ENCODE measurements at regions not wholly inside any gene's neighbourhood (a gene's known extent, or its start where the extent isn't known, plus 50 kb on each side); places are given as distances from the start of the nearest gene placed in this dataset.

DNA sequence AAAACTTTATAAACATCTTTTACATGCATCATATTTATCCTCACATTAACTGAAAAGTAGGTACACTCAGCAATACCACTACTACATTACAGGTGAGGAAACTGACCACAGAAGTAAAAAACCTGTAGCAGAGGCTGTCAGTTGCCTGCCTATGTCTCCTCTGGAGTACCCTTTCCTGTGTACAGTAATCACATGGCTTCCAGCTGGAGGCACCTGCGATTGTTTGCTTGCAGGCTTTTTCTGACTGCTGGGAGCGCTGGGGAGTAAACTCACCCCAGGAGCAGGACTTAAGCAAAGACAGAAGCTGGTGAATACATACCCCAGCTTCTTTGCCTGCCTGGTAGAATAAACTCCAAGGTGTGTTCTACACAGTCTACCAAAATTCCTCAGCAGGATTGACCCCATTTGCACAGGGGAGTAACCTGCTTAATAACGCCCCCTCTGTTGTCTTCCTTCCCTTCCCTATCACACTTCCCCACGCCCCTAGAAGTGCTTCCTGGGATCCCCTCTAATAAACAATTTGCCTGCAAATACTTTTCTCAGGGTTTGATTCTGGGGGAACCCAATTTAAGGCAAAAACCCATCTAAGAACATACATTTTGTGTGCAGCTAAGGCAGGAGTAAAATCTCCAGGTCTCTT lies 138.9 kb downstream of the PTH2R start:
- no peak for DNase-seq (ENCODE audit: low spot score)

DNA sequence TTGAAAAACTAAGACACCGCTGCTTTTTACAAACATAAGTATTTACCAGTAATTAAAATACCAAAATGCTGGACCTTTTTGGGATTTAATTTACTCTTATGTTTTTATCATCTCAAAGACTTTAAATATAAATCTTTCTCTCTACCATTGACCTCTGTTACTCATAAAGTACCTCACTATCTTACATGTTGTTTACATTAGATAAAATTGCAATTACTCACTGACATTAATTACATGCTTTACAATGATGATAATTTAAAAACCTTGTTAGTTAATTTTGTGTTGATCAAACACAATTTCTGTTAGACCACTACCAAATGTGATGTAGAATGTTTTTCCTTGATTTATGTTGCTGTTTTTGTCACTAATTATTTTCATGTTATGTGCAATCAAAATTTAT lies 139.5 kb downstream of the PTH2R start:
- DNase-seq (ENCODE audit: low spot score), result no peak

DNA sequence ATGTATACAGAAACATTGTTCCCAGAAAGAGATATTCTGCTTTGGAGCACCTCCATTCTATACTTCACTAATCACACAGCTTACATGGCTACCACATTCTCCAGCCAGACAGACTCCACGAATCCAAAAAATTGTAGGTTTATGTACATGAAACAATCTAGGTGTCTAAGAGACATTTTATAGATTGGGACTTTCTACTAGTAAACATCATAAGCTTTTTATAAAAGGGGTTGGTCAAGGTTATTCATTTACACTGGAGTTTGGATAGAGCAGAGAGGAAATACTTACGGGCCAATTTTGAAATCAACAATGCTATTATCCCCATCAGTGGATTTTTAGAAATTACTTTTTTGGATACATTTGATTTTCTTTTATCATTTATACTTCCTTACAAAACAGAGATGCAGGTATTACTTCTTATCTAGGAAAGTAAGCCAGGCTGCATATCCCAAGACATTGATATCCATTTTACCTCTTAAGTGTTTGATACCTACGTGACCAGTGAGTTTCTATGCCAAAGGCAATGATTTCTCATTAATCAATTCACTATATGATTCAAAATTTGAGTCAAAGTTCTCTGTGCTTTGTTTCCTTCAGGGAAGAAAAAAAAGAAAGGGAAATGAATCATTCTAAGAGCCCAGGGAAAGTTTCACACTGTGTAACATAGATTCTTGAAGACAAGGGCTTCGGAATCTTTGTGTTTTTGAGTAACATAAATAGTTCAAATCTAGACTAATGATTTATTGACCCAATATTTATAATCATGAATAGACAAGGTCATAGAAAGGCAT lies 140.5 kb downstream of the PTH2R start:
- no peak for DNase-seq (ENCODE audit: low spot score)

DNA sequence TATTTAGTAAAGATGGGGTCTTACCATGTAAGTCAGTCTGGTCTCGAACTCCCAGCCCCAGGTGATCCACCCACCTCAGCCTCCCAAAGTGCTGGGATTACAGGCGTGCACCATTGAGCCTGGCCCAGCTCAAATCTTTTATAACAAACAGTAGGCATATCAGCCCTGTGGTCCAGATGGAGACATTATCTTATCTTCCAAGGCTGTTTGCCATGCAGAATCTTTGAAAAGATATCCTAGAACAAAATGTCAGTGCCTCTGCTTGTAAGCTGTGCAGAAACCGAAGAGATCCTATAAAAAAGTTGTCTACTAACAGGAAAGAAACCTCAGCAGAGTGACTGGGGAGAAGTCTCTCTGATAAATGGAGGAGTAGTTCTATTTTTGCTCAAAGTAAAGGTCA lies 142.1 kb downstream of the PTH2R start:
- DNase-seq (ENCODE audit: low spot score), result no peak

DNA sequence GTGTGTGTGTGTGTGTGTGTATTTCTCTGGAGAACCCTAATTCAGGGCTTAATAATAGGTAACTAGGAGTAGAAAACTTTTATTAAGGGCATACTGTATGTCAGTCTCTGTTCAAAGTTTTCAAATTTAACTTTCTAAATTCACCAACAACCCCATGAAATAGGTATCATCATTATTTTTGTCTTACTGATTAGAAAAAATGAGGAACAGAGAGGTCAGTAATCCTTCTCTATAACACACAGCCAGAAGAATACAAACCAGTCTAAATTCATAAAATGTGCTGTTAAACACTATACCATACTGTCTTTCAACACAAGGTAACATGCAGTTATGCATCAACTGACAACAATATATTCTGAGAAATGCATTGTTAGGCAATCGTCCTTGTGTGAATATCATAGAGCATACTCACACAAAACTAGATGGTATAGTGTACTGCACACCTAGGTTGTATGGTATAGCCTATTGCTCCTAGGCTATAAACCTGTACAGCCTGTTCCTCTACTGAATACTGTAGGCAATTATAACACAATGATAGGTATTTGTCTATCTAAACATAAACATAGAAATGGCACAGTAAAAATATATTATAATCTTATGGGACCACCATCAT lies 143.1 kb downstream of the PTH2R start:
- DNase-seq (ENCODE audit: low spot score), result no peak

DNA sequence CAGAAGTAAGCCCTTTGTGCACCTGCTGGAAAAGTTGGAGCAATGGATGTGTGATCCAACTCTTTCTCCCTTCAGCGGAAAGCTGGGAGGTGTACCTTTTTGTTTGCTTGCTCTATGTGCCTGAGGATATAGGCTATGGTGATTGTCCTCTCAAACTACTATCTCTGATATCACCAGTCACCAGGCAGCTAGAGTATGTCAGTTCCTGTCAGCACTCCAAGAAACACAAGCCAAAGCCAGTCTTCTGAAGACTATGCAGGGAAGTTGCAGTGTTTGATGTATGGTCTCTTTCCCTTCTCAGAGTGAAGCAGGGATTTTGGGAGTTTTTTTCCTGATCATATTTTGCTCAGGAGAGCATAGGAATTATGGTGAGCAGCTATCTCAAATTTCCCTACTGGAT lies 146.4 kb downstream of the PTH2R start:
- DNase-seq (ENCODE audit: low spot score), result no peak

DNA sequence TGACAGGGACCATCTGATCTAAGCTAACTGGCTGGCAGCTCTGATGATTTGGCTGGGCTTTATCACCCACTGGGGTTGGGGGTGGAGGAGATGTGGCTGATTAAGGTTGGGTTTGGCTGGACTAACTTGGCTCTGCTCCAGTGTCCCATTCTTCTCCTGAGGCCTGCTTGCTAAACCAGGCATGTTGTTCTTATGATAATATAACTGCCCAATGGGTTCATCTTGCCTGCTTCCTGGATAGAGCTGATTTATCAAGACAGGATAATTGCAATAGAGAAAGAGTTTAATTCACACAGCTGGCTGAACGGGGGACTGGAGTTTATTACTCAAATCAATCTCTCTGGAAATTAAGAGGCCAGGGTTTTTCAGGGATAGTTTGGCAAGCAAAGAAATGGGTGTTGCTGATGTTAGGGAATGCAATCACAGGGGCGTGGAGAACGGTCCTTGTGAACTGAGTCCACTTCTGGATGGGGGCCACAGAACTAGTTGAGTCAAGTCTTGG lies 150.4 kb downstream of the PTH2R start:
- DNase-seq (ENCODE audit: low spot score), result no peak

DNA sequence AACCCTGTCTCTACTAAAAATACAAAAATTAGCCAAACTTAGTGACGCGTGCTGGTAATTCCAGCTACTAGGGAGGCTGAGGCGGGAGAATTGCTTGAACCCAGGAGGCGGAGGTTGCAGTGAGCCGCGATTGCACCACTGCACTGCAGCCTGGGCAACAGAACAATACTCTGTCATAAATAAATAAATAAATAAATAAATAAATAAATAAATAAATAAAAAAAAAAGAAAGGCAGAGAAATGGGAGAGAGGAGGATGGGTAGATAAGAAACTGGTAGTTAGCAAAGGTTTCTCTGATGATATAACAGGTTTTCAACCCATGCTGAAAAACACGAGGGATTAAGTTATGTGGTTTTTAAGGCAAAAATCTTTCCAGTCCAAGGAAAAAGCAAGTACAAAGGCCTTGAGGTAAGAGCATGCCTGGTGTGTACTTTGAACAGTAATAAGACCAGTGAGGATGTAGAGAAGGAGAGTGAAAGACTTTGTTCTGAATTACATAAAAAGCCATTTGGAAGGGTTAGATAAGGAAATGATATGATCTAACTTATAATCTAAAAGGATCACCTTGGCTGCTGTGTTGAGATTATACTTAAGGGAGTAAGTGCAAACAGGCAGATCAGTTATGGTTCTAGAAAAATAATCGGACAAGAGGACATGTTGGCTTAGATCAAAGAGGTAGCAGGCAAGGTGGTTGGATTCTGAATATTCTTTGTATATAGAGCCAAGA lies 159.3 kb downstream of the PTH2R start:
- DNase-seq (ENCODE audit: low spot score), result no peak

DNA sequence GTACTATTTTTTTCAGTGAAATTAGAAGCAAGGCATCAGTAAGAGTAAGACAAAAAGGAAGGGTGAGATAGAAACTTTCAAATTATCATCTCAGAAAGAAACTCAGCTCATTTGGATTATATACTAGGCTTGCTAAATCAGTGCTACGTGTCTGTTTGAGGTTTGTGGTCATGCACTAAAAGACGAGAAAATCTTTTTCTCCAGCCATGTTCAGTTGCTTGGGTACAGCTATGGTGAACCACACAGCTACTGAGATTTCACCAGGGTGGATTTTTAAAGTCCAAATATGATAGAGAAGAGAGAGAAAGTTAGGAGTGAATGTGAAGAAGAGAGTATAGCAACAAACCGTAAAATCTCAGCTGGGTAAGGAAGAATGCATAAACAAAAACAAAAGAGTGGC lies 161.6 kb downstream of the PTH2R start:
- DNase-seq (ENCODE audit: low spot score), result no peak

DNA sequence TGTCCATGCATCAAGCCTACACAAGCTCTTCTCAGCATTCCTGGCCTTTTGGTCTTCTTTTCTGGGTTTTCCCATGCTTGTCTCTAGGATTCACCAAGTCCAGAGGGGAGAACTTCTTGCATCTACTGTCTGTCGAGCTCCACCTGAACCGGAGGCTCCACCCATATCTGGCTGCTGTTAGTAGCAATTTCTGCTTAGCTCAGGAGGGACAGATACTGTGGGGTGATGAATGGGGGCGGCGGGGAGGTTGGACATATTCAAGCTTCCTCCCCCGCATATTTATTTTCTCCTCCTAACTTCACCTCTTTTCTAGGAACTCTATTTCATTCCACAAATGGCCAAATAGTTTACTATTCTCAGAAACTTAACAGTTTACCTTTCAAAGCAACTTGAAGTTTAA lies 163.5 kb downstream of the PTH2R start:
- DNase-seq (ENCODE audit: low spot score), result no peak

DNA sequence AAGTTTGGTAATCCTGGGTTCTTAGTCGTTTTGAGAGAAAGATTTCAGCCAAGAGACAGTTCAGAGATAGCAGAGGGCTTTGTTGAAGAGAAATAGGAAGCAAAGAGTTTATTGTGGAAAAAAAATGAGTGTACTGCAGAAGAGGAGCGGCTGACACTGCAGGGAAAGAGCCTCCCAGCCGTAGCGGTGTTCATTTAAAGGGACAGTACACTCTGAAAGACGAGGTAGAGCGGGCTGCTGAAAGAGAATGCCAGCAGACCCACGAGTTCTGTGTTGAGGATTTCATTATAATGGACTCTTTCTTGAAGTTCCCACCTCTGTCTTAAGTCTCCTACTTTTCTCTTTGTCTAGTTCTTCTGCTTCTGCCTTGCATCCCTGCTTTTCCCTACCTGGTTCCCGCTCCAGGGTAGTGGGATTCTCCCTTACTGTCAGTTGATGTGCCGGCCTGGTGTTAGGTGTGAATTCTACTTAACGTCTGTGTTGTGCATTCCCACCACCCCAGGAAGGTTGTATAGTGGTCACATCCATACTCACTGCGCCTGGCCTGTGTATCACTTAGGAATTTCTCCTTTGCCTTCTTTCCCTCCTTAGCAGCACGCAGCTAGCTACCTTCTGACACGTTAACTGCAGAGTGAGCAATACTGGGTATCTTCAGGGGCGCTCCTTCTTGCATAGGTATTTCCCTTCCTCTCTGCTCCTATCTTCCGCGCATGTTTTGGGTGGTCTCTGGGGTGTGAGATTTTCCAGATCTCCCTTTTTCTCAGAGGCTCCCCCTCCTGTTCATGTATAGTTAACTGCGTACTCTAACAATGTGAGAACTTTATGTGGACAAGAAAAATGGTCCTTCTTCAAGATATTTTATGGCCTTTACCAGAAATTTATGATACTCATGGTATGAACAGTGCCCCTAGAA lies 164.5 kb downstream of the PTH2R start:
- DNase-seq (ENCODE audit: low spot score), result no peak

DNA sequence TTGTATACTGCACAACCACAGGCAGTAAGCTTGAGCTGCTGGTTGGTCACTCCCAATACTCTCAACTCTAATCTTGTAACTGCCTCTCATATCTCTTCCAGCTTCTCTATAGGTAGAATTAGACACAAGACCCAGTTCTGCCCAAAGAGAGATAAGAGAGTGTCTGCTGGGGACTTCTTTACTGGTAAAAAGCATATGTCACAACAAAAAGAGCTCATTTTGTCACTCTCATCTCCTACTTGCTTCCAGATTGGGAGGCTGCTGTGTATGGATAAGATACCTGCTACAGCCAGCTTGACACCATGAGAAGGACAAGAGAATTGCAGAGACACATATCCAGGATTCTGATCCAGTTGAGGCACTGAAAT lies 165.2 kb downstream of the PTH2R start:
- DNase-seq (ENCODE audit: low spot score), result no peak

DNA sequence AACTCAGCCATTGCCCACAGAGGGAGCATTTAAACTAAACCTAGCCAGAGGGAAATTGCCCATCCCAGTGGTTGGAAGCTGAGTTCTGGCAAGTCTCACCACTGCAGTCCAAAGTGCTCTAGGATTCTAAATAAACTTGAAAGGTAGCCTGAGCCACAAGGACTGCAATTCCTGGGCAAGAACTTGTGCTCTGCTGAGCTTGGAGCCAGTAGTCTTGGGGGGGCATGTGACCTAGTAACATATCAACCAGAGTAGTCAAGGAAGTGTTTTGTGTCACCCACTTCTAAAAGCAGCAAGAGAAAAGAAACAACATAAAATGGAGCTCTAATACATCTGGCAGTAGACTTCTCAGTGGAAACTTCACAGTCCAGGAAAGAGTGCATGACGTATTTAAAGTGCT lies 167.0 kb downstream of the PTH2R start:
- no peak for DNase-seq (ENCODE audit: low spot score)

DNA sequence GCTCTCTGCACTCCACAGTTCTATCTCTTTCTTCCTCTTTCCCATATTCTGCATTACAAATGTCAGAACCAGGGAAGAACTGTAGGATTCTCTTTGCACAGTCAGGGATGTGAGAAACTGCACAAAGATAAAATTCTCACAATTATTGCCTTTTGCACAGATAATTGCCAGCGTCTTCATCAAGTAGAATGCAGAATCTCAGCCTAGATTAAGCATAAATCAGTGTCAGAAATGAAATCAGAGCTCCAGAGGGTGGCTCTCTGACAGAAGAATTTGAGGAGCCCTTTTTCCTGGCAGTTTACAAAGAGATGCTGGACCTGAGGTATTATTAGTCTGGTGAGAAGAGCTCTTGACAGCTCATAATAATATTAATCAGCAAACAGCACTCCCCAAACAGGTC lies 173.1 kb downstream of the PTH2R start:
- no peak for DNase-seq (ENCODE audit: low spot score)

DNA sequence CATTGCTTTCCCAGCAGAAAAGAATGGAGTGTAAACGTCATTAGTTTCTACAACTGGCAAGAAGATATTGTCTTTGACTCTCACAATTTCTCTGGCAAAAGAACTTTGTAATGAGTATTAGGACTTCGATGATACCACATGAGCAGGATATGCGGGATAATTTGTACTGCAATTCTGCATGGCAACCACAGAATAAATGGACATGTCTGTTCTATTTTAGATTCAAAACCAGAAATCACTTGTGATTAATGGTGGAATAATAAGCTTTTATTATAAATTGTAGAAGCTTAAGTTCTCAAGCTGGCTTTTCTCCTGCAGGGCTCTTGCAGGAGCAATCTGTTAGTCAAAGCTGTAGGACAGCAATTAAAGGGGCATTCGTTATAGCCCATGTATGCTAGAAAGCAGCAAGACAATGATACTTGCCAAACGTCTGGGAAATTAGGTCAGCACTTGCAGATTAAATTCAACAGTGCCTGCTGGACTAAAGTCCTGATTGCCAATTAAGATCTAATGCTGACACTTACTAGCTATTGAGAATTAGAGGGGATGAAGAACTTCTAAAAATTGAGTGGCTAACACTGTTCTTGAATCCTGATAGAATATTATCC lies 177.9 kb downstream of the PTH2R start:
- no peak for DNase-seq (ENCODE audit: low spot score)

DNA sequence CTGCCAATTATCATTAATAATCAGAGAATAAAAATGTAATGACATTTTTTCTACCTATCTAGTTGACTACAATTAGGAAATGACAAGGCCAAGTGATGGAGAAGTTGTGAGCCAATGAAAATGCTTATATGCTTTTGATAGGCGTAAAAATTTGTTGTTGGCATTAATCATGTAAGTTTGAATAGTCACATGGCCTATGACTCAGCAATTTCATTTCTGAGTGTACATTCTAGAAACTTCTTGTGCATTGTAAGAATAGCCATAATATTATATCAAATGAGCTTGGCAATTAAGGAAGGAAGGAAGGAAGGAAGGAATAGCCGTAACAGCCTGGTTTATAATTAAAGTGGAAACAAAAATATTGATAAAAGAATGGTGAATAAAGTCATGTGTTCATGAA lies 179.9 kb downstream of the PTH2R start:
- no peak for DNase-seq (ENCODE audit: low spot score)

DNA sequence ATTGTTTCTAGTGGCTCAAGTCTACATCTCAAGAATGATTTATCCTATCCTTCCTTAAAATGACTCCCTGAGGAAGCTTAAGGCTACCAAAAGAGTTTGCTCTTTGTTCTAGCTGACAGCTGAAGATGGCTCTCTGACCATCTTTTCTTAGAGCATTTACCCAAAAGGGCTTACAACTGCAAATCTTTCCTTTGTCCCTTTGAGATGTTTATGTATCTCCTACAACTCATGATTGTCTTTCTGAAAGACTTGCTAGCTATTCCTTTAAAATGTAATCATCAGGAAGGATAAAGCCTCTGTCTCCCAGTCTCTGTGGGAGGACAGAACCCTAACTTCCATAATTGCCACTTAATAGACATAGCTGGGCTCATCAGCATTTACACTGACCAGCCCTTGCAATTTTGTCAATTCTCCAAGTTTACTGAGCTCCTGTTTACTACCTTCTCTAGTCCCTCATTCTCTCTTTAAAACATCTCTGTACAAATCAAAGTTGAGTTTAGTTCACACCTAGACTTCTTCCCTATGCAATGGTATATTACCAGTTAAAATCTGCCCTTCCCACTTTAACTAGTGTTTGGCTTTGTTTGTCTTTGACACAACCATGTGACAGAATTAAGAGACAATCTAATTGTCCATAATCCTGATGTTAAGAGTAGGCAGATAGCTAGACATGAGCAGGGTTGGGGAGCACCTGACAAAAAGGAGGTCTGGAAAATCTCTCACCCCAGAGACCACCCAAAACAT lies 188.2 kb downstream of the PTH2R start:
- no peak for DNase-seq (ENCODE audit: low spot score)

DNA sequence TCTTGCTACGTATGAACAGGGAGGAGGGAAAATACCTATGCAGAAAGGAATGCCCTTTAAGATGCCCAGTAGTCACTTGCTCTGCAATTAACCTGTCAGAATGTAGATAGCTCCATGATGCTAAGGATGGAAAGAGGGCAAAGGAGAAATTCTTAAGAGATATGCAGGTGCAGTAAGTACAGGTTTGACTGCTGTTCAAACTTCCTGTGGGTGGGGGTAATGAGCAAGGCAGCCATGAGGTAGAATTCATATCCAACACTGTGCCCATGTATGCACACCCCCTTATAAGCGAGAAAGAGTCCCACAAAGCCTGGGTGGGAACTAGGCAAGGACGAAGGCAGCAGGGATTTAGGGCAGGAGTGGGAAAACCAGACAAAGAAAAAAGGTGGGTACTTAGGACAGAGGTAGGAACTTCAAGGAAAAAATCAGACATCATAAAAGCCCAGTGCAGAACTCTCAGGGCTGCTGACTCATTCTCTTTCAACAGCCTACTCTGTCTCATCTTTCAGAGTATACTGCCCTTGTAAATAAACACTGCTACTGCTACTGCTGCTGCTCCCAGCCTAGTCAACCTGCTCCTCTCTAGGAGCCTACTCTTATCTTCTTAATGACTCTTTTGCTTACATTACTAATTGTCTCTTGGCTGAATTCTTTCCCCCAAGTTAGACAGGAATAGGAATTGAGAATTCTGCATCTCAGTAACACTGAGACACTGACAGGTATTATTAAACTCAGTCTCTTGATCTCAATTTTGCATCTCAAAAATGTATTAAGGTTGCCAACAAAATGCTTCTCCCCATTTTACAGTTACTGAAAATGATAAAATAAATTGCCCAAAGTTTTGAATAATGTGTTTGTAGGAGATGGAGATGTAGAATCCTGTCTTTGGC lies 189.0 kb downstream of the PTH2R start:
- no peak for DNase-seq (ENCODE audit: low spot score)

DNA sequence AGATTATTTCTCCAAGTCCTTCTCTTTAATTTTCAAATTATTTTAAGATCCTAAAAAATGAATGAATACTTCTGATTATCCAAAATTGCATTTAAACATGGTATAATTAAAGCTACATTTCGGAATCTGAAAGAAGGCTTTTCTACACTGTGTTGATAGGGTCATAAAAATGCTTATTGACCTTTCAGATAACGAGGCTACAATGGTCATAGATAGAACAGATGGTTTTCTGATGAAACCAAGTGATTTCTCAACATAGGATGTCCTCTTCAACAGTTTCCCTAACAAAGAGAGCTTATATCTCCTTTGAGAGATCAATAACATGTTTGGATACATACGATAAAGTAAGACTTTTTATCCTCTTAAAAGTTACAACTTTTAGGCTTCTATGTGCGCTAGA lies 201.1 kb downstream of the PTH2R start:
- DNase-seq (ENCODE audit: low spot score), result no peak
